Activated naive CD4-positive, alpha-beta T cell (primary cell): ENCODE measurements at regions not wholly inside any gene's neighbourhood (a gene's known extent, or its start where the extent isn't known, plus 50 kb on each side); places are given as distances from the start of the nearest gene placed in this dataset.
A peak's percentile ranks its signal among the peaks of the same experiment; 100 is the strongest.
"Not testable (repeated sequence)": the region's sequence is repeated elsewhere in the genome, so short reads cannot be mapped to it uniquely, and the experiment has no call there.

Experiments used
- DNase-seq, 4 experiments: peaks; one replicate each; lab custom pipeline; 2025; lab: John Stamatoyannopoulos, UW

- not testable (repeated sequence) for DNase-seq
Measured at GRCh38 chrX:124181515-124181914, 150.9 kb upstream of the TEX13D start.

- DNase-seq = no peak
Measured at GRCh38 chrX:124190440-124190839, 142.0 kb upstream of the TEX13D start.

GRCh38 chrX:124194199-124194598 lies 138.3 kb upstream of the TEX13D start:
- DNase-seq = no peak

- no peak for DNase-seq
Measured at GRCh38 chrX:124194901-124195300, 137.6 kb upstream of the TEX13D start.

GRCh38 chrX:124203311-124203710 lies 129.1 kb upstream of the TEX13D start:
- no peak for DNase-seq

GRCh38 chrX:124208660-124209059 lies 123.8 kb upstream of the TEX13D start:
- no peak for DNase-seq

GRCh38 chrX:124209792-124210576 lies 122.5 kb upstream of the TEX13D start:
- no peak for DNase-seq

GRCh38 chrX:124211312-124211942 lies 121.0 kb upstream of the TEX13D start:
- DNase-seq = no peak

- no peak for DNase-seq
Measured at GRCh38 chrX:124212622-124213021, 119.8 kb upstream of the TEX13D start.

GRCh38 chrX:124215786-124216185 lies 116.7 kb upstream of the TEX13D start:
- DNase-seq = no peak

GRCh38 chrX:124216396-124217115 lies 115.9 kb upstream of the TEX13D start:
- no peak for DNase-seq

GRCh38 chrX:124217304-124218251 lies 114.9 kb upstream of the TEX13D start:
- peak in 2 of 4 experiments; percentile 0 to 36 for DNase-seq

GRCh38 chrX:124223524-124223923 lies 108.9 kb upstream of the TEX13D start:
- no peak for DNase-seq

GRCh38 chrX:124224528-124224927 lies 107.9 kb upstream of the TEX13D start:
- no peak for DNase-seq

- DNase-seq = no peak
Measured at GRCh38 chrX:124226129-124226528, 106.3 kb upstream of the TEX13D start.

GRCh38 chrX:124228849-124229248 lies 103.6 kb upstream of the TEX13D start:
- no peak for DNase-seq

GRCh38 chrX:124229374-124229773 lies 103.1 kb upstream of the TEX13D start:
- no peak for DNase-seq

- DNase-seq = no peak
Measured at GRCh38 chrX:124230655-124231450, 101.6 kb upstream of the TEX13D start.

GRCh38 chrX:124231451-124231759 lies 101.1 kb upstream of the TEX13D start:
- DNase-seq = no peak

- no peak for DNase-seq
Measured at GRCh38 chrX:124232523-124233201, 99.8 kb upstream of the TEX13D start.

- no peak for DNase-seq
Measured at GRCh38 chrX:124234348-124234747, 98.1 kb upstream of the TEX13D start.
